IMR-90 (cell line): ENCODE measurements at regions not wholly inside any gene's neighbourhood (a gene's known extent, or its start where the extent isn't known, plus 50 kb on each side); places are given as distances from the start of the nearest gene placed in this dataset.

ENCODE experiments used
- BHLHE40 ChIP-seq: fragments of 150-350 bp; IDR thresholded peaks from 2 replicates; pipeline ENCODE4 v1.6.1; 2016; ENCODE audit warnings: mild to moderate bottlenecking, low read depth, low read length
- CEBPB ChIP-seq: IDR thresholded peaks from 2 replicates; pipeline ENCODE4 v1.6.1; 2012; ENCODE audit warnings: low read depth, low read length, improper control_type of control experiment
- CHD1 ChIP-seq: IDR thresholded peaks from 2 replicates; pipeline ENCODE4 v1.6.1; 2012; ENCODE audit warnings: low read depth, low read length, improper control_type of control experiment
- CTCF ChIP-seq: conservative IDR thresholded peaks from 2 replicates; pipeline ENCODE4 v1.5.1; 2012; ENCODE audit warnings: mild to moderate bottlenecking, low read depth, low read length, improper control_type of control experiment
- FOS ChIP-seq: fragments of 150-350 bp; IDR thresholded peaks from 2 replicates; pipeline ENCODE4 v1.6.1; 2016; ENCODE audit warnings: low read depth, low read length
- NFE2L2 ChIP-seq: fragments of 150-350 bp; IDR thresholded peaks from 2 replicates; pipeline ENCODE4 v1.6.1; 2016; ENCODE audit warnings: low read depth, mild to moderate bottlenecking, low read length
- POLR2A ChIP-seq: IDR thresholded peaks from 2 replicates; pipeline ENCODE4 v1.6.1; 2012; ENCODE audit warnings: mild to moderate bottlenecking, low read depth, low read length
- RAD21 ChIP-seq: IDR thresholded peaks from 2 replicates; pipeline ENCODE4 v1.6.1; 2012; ENCODE audit warnings: low read length, improper control_type of control experiment
- RCOR1 ChIP-seq: IDR thresholded peaks from 2 replicates; pipeline ENCODE4 v1.6.1; 2012; ENCODE audit warnings: mild to moderate bottlenecking, low read length, improper control_type of control experiment; ENCODE audit not compliant: insufficient replicate concordance
- RFX5 ChIP-seq: IDR thresholded peaks from 2 replicates; pipeline ENCODE4 v1.8.0; 2012; ENCODE audit warnings: low read depth, mild to moderate bottlenecking, low read length, moderate library complexity
- USF2 ChIP-seq: fragments of 150-350 bp; IDR thresholded peaks from 2 replicates; pipeline ENCODE4 v1.6.1; 2017; ENCODE audit warnings: mild to moderate bottlenecking, antibody characterized with exemption, low read length, low read depth

DNA sequence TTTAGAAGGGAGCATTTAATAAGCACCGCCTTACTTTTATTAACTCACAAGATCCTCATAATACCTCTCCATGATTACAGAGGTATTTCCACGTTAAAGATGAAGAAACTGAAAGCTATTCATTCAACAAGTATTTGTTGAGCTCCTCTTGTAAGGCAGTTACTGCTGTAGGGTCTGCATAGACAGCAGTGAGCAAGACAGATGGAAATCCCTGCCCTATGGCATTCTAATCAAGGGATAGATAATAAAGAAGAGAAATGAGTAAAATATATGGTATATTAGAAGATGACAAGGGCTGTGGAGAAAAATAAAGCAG lies 77.8 kb upstream of the CTNNBL1 start:
- TF ChIP-seq CTCF: no peak
- TF ChIP-seq RAD21: no peak
- no peak for TF ChIP-seq USF2
- TF ChIP-seq RFX5: no peak
- TF ChIP-seq FOS: no peak
- no peak for TF ChIP-seq POLR2A
- TF ChIP-seq CEBPB: no peak
- no peak for TF ChIP-seq CHD1
- no peak for TF ChIP-seq RCOR1
- no peak for TF ChIP-seq BHLHE40
- no peak for TF ChIP-seq NFE2L2
